ENCODE measurements at regions not wholly inside any gene's neighbourhood (a gene's known extent, or its start where the extent isn't known, plus 50 kb on each side); places are given as distances from the start of the nearest gene placed in this dataset.

GRCh38 chr17:20925091-20925490, 117.7 kb downstream of the USP22 start:
- TF ChIP-seq, protein P1, sequence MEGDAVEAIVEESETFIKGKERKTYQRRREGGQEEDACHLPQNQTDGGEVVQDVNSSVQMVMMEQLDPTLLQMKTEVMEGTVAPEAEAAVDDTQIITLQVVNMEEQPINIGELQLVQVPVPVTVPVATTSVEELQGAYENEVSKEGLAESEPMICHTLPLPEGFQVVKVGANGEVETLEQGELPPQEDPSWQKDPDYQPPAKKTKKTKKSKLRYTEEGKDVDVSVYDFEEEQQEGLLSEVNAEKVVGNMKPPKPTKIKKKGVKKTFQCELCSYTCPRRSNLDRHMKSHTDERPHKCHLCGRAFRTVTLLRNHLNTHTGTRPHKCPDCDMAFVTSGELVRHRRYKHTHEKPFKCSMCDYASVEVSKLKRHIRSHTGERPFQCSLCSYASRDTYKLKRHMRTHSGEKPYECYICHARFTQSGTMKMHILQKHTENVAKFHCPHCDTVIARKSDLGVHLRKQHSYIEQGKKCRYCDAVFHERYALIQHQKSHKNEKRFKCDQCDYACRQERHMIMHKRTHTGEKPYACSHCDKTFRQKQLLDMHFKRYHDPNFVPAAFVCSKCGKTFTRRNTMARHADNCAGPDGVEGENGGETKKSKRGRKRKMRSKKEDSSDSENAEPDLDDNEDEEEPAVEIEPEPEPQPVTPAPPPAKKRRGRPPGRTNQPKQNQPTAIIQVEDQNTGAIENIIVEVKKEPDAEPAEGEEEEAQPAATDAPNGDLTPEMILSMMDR (conservative IDR thresholded peaks at IDR 0.05; ENCODE audit: low read length): no peak
- no peak for TF ChIP-seq EZH2phosphoT487 (IDR thresholded peaks at IDR 0.05; ENCODE audit: borderline replicate concordance)

All from Loucy (cell line).